HG02840 (cell line): ENCODE measurements at regions not wholly inside any gene's neighbourhood (a gene's known extent, or its start where the extent isn't known, plus 50 kb on each side); places are given as distances from the start of the nearest gene placed in this dataset.

Experiments
- ATAC-seq: cut with Tn5 transposase; IDR thresholded peaks from one replicate; pipeline ENCODE4 v1.9.1; 2021; ENCODE audit warnings: mild to moderate bottlenecking, moderate library complexity, moderate number of reproducible peaks; ENCODE audit not compliant: unreplicated experiment, low FRiP score

- ATAC-seq = no peak
These were observed 152.7 kb upstream of the GSE1 start for GRCh38 chr16:85460252-85461021.

- no peak for ATAC-seq
These were observed 151.9 kb upstream of the GSE1 start for GRCh38 chr16:85461022-85461813.

GRCh38 chr16:85461814-85462713 lies 151.1 kb upstream of the GSE1 start:
- no peak for ATAC-seq

- no peak for ATAC-seq
These were observed 150.2 kb upstream of the GSE1 start for GRCh38 chr16:85462714-85463611.

GRCh38 chr16:85463672-85464382 lies 149.3 kb upstream of the GSE1 start:
- no peak for ATAC-seq

- no peak for ATAC-seq
These were observed 148.5 kb upstream of the GSE1 start for GRCh38 chr16:85464383-85465305.

GRCh38 chr16:85465328-85466303 lies 147.5 kb upstream of the GSE1 start:
- no peak for ATAC-seq

- ATAC-seq = no peak
These were observed 146.8 kb upstream of the GSE1 start for GRCh38 chr16:85466304-85466700.

- ATAC-seq = no peak
These were observed 146.1 kb upstream of the GSE1 start for GRCh38 chr16:85466989-85467388.

- no peak for ATAC-seq
These were observed 143.1 kb upstream of the GSE1 start for GRCh38 chr16:85469929-85470590.

GRCh38 chr16:85470873-85471272 lies 142.2 kb upstream of the GSE1 start:
- ATAC-seq = no peak

- no peak for ATAC-seq
These were observed 141.4 kb upstream of the GSE1 start for GRCh38 chr16:85471469-85472431.

GRCh38 chr16:85472514-85472913 lies 140.6 kb upstream of the GSE1 start:
- no peak for ATAC-seq

- no peak for ATAC-seq
These were observed 139.8 kb upstream of the GSE1 start for GRCh38 chr16:85473323-85473722.

GRCh38 chr16:85473909-85474620 lies 139.1 kb upstream of the GSE1 start:
- ATAC-seq = no peak
